ENCODE measurements at regions not wholly inside any gene's neighbourhood (a gene's known extent, or its start where the extent isn't known, plus 50 kb on each side); places are given as distances from the start of the nearest gene placed in this dataset.
A peak's percentile ranks its signal among the peaks of the same experiment; 100 is the strongest.

- DNase-seq (ENCODE audit: low spot score): no peak
- Histone ChIP-seq H3K36me3 (ENCODE audit: insufficient read depth) (no peaks in the 10 kb centered on the region), H3K4me2 (peak overlapping the region; percentile 71), H2AFZ (peak overlapping the region; percentile 74), H3K27me3 (ENCODE audit: insufficient read depth) (peaks cover 19% of the 10 kb centered on the region), H4K20me1 (replicated peaks; ENCODE audit: insufficient read depth) (no peaks in the 10 kb centered on the region), H3F3A (replicated peaks; ENCODE audit: low read depth) (peaks cover 11% of the 10 kb centered on the region), H3K27ac (ENCODE audit: low read depth) (no peak overlapping the region), H3K79me2 (replicated peaks; ENCODE audit: insufficient read depth) (no peaks in the 10 kb centered on the region), H3K9me2 (ENCODE audit: insufficient read depth) (0 out of 2 replicates have a peak, but pooled peaks cover 7% of the 10 kb centered on the region), H3K4me1 (ENCODE audit: insufficient read depth) (peaks cover 53% of the 10 kb centered on the region), H3K4me3 (no peak overlapping the region)
- ATAC-seq: no peak
- Mint-ChIP-seq H3K4me1 (peaks cover 55% of the 10 kb centered on the region), H3K36me3 (ENCODE audit: low read depth) (no peaks in the 10 kb centered on the region), H3K4me3 (no peak overlapping the region; the same call in 2 of the 3 replicates), H3K9me3 (no peaks in the 10 kb centered on the region), H3K27ac (no peak overlapping the region), H3K27me3 (ENCODE audit: insufficient read depth, low read depth, poor library complexity) (peaks cover 29% of the 10 kb centered on the region)
- TF ChIP-seq STAT1 (IDR thresholded peaks at IDR 0.05; ENCODE audit: unreplicated experiment) (no peak), EZH2 (IDR thresholded peaks at IDR 0.05; ENCODE audit: low read depth, unreplicated experiment) (no peak), CREB1 (CRISPR knock-in tag; IDR thresholded peaks at IDR 0.05; ENCODE audit: low read depth) (no peak), ZNF114 (CRISPR knock-in tag; IDR thresholded peaks at IDR 0.05) (no peak), POLR2AphosphoS5 (IDR thresholded peaks at IDR 0.05; ENCODE audit: low read depth) (no peak), REST (IDR thresholded peaks at IDR 0.05; ENCODE audit: unreplicated experiment) (no peak), CTCF (conservative IDR thresholded peaks at IDR 0.05; ENCODE audit: low read depth in 2 of 2) (no peak)
Observed at GRCh38 chr11:116505298-116506262, 267.2 kb downstream of the BUD13 start.
